PC-9 (cell line): ENCODE measurements at regions not wholly inside any gene's neighbourhood (a gene's known extent, or its start where the extent isn't known, plus 50 kb on each side); places are given as distances from the start of the nearest gene placed in this dataset.
"Not testable (repeated sequence)": the region's sequence is repeated elsewhere in the genome, so short reads cannot be mapped to it uniquely, and the experiment has no call there.

Experiments
- EZH2 ChIP-seq: fragments of 200-600 bp; sonication (generic); IDR thresholded peaks from 2 replicates; pipeline ENCODE4 v1.8.0; 2017; ENCODE audit warnings: antibody characterized with exemption, low read depth
- TF ChIP-seq, protein P1 (sequence below): fragments of 200-600 bp; sonication (generic); conservative IDR thresholded peaks from 2 replicates; pipeline ENCODE4 v1.6.1; 2017; ENCODE audit warnings: mixed run types, antibody characterized with exemption, mild to moderate bottlenecking, moderate library complexity

DNA sequence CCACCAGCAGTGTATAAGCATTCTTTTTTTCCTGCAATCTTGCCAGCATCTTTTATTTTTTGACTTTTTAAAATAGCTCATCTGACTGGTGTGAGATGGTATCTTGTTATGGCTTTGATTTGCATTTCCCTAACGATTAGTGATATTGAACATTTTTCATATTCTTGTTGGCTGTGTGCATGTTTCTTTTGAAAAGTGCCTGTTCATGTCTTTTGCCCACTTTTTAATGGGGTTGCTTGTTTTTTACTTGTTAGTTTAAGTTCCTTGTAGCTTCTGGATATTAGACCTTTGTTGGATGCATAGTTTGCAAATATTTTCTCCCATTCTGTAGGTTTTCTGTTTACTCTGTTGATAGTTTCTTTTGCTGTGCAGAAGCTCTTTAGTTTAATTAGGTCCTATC, 116.6 kb downstream of the URB2 start:
- TF ChIP-seq, protein P1, sequence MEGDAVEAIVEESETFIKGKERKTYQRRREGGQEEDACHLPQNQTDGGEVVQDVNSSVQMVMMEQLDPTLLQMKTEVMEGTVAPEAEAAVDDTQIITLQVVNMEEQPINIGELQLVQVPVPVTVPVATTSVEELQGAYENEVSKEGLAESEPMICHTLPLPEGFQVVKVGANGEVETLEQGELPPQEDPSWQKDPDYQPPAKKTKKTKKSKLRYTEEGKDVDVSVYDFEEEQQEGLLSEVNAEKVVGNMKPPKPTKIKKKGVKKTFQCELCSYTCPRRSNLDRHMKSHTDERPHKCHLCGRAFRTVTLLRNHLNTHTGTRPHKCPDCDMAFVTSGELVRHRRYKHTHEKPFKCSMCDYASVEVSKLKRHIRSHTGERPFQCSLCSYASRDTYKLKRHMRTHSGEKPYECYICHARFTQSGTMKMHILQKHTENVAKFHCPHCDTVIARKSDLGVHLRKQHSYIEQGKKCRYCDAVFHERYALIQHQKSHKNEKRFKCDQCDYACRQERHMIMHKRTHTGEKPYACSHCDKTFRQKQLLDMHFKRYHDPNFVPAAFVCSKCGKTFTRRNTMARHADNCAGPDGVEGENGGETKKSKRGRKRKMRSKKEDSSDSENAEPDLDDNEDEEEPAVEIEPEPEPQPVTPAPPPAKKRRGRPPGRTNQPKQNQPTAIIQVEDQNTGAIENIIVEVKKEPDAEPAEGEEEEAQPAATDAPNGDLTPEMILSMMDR = not testable (repeated sequence)
- not testable (repeated sequence) for TF ChIP-seq EZH2
